ENCODE measurements at regions not wholly inside any gene's neighbourhood (a gene's known extent, or its start where the extent isn't known, plus 50 kb on each side); places are given as distances from the start of the nearest gene placed in this dataset.

DNA sequence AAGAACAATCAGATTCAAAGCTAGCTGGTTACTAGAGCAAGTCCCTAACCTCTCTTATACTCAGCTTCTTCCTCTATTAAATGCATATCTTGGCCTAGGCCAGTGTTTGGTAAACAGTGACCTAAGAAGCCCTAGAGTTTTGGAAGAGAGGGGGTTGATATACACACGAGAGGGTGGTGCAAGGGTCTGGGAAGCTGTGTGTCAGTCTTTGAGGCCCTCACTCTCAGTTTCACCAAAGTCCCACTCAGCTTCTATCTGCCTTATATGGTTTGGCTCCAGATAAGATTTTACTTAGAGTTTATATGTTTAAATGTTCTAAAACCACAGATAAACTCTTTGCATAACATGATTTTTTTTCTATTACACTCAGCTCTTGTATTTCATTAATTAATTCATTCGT lies 526.1 kb upstream of the BTBD3 start:
- TF ChIP-seq, protein P1, sequence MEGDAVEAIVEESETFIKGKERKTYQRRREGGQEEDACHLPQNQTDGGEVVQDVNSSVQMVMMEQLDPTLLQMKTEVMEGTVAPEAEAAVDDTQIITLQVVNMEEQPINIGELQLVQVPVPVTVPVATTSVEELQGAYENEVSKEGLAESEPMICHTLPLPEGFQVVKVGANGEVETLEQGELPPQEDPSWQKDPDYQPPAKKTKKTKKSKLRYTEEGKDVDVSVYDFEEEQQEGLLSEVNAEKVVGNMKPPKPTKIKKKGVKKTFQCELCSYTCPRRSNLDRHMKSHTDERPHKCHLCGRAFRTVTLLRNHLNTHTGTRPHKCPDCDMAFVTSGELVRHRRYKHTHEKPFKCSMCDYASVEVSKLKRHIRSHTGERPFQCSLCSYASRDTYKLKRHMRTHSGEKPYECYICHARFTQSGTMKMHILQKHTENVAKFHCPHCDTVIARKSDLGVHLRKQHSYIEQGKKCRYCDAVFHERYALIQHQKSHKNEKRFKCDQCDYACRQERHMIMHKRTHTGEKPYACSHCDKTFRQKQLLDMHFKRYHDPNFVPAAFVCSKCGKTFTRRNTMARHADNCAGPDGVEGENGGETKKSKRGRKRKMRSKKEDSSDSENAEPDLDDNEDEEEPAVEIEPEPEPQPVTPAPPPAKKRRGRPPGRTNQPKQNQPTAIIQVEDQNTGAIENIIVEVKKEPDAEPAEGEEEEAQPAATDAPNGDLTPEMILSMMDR (IDR thresholded peaks at IDR 0.05; ENCODE audit: low read depth, low read length), result no peak
- DNase-seq (ENCODE audit: extremely low read depth, low read depth), result no peak

DNA sequence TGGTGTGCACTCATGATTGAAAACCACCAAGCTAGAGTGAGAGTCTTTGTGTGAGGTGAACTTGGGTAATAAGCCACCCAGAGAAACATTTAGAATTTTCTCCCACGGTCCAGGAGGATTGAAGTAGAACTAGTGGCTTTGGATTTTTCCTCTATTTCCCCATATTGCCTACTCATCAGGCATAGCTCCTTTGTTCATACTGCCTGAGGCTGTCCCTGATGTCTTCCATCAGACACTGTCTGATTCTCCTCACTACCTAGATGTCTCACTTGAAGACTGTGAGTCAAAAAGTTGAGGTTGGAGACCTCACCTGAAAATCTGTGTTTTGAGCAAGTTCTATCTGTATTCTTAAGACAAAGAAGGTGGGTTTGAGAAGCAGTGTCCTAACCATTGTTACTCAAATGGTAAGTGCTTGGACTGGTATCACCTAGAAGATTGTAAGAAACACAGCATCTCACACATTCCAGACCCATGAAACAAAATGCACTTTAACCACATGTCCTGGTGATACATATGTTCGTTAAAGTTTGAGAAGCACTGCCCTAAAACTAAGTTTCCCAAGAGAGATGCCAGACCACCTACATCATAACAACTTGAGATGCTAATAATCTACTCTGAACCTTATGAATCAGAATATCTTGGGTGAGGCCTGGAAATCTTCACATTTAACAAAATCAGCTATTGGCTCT lies 523.4 kb upstream of the BTBD3 start:
- TF ChIP-seq, protein P1 (IDR thresholded peaks at IDR 0.05; ENCODE audit: low read depth, low read length), result no peak

DNA sequence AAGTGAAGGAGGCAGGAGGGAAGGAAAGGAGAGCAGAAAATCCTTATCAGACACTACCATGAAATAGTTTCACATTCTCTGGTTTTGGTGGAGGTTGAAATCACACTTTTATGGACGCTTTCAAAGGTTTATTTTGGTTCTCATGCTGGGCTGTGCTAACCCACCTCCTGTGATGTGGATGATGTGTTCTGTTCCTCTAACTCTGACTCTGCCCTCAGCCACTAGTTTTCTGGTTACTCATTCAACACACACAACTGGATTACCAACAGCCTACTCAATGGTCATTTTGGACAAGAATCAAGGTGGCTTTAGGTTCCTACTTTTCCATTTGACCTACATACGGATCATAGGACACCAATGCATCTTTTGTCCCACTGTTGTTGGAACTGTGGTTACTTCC lies 522.1 kb upstream of the BTBD3 start:
- no peak for DNase-seq (ENCODE audit: extremely low read depth, low read depth)
- TF ChIP-seq, protein P1 (IDR thresholded peaks at IDR 0.05; ENCODE audit: low read depth, low read length), result no peak

More for the DNA sequence above, 523.4 kb upstream of the BTBD3 start:
- DNase-seq (ENCODE audit: extremely low read depth, low read depth), result no peak

DNA sequence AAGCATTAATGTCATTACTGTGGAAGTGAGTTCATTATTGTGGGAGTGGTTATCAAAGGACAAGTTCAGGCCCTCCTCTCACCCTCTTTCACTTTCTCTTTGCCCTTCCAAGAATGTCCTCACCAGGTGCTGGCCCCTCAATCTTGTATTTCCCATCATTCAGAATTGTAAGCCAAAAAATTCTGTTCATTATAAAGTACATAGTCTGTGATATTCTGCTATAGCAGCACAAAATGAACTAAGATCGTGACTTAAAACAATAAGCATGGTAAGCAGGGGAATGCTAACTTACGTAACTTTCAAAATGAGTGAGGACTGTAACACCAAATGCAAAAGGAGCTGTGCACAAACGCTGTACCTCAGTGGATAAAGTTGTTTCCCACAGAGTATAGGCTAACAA lies 515.7 kb upstream of the BTBD3 start:
- TF ChIP-seq, protein P1 (IDR thresholded peaks at IDR 0.05; ENCODE audit: low read depth, low read length), result no peak
- DNase-seq (ENCODE audit: extremely low read depth, low read depth), result no peak

DNA sequence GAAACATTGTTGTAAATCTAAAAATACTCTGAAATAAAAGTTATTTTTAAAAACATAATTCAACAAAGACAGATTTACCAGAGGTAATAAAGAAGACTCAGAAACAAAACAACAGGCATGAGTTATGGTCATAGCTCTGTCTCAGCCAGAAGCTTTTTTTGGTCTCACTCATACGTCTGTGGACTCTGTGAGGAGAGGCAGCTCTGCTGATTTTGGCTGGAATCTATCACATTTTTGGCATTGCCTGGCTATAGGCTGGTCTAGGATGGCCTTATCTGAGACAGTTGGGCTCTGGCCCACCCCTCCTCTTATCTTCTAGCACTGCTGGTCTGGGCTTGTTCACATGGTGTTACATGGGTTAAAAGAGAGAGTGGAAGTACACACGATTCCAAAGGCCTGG lies 514.0 kb upstream of the BTBD3 start:
- TF ChIP-seq, protein P1 (IDR thresholded peaks at IDR 0.05; ENCODE audit: low read depth, low read length), result no peak
- no peak for DNase-seq (ENCODE audit: extremely low read depth, low read depth)

DNA sequence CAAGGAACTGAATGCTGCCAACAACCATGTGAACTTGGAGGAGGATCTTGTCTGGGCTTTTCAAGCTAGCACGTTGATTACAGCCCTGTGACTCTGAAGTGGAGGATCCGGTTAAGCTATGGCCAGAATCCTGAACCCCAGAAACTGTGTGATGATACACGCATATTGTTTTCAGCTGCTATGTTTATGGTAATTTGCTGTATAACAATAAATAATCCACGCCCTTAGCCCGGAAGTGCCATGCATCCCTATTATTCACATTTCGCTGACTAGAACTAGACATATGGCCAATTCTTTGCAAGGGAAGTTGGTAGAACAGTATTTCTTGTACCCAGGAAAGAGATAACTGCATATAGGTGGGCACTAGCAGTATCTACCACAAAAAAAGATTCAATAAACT lies 510.8 kb upstream of the BTBD3 start:
- DNase-seq (ENCODE audit: extremely low read depth, low read depth), result no peak
- TF ChIP-seq, protein P1 (IDR thresholded peaks at IDR 0.05; ENCODE audit: low read depth, low read length), result no peak

DNA sequence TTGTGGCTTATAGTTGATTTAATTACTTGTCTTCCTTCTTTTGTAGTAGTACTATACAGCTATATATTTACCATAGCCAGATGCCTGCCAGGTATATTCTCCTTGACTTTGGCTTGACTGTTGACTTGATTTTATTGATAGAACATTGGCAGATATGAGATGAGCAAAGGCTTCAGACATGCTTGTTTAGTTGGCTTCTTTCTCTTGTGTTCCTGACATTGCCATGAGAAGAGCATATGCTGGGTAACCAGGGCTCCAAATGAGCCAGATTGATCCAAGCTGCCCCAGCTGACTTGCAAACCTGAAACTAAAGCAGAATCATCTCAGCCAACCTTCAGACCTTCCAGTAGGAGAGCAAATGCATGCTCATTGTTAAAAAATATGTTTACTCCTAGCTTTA lies 508.1 kb upstream of the BTBD3 start:
- TF ChIP-seq, protein P1 (IDR thresholded peaks at IDR 0.05; ENCODE audit: low read depth, low read length), result no peak

More for the DNA sequence above, 508.1 kb upstream of the BTBD3 start:
- DNase-seq (ENCODE audit: extremely low read depth, low read depth), result no peak
